HUES48 (cell line): ENCODE measurements at regions not wholly inside any gene's neighbourhood (a gene's known extent, or its start where the extent isn't known, plus 50 kb on each side); places are given as distances from the start of the nearest gene placed in this dataset.

Source experiments
- H3K27ac ChIP-seq: one replicate; pipeline ENCODE4 v1.7.0; 2013; ENCODE audit warnings: low read depth, low read length, inconsistent platforms
- H3K27me3 ChIP-seq: 2 replicates; pipeline ENCODE4 v1.6.1; 2013; ENCODE audit warnings: mild to moderate bottlenecking, low read length; ENCODE audit not compliant: control insufficient read depth, insufficient read depth
- H3K36me3 ChIP-seq: 2 replicates; pipeline ENCODE4 v1.6.1; 2013; ENCODE audit warnings: low read length; ENCODE audit not compliant: control insufficient read depth, insufficient read depth
- H3K4me1 ChIP-seq: 2 replicates; pipeline ENCODE4 v1.6.1; 2013; ENCODE audit warnings: mild to moderate bottlenecking, low read length; ENCODE audit not compliant: control insufficient read depth, insufficient read depth
- H3K4me3 ChIP-seq: 2 replicates; pipeline ENCODE4 v1.5.1; 2013; ENCODE audit warnings: mild to moderate bottlenecking, low read depth, low read length
- H3K9ac ChIP-seq: 2 replicates; pipeline ENCODE4 v1.6.1; 2013; ENCODE audit warnings: mild to moderate bottlenecking, low read depth, low read length, moderate library complexity
- H3K9me3 ChIP-seq: 2 replicates; pipeline ENCODE4 v1.6.1; 2013; ENCODE audit warnings: low read length; ENCODE audit not compliant: control insufficient read depth, insufficient read depth

DNA sequence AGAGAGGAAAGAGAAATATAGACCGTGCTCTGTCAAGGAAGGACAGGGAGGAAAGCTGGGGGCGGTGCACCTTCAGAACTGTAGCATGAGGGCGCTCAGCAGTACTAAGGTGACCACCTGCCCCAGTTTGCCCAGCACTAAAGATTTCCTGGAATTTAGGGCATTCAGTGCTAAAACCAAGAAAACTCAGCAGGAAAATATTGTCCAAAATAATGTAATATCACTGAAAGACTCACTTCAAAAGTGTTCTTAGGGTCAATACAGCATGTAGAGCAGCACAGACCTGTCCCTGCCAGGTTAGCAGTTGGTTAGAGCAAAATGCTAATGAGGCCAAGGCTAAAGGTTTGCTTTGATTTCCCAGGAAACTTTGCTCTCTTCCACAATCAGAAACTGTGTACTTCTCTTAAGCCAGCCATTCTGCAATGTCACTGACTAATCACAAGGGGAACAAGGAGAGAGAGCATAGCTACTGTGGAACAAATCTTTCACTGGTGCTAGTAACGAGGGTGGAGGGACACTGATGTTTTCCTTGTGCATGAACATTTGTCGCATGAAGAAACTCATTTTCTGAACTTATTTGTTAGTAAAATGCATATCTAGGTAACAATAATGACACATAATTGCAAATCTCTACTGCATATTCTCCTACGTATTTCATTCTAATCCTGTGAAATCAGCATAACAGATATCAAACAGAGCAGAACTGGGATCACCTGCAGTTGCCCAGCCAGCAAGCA, 53.0 kb upstream of the GRAMD2B start:
- peaks cover 58% of the 10 kb centered on the region for H3K4me1 ChIP-seq
- H3K4me3 ChIP-seq, result no peak overlapping the region
- H3K9ac ChIP-seq, result no peak overlapping the region
- no peaks in the 10 kb centered on the region for H3K36me3 ChIP-seq
- no peaks in the 10 kb centered on the region for H3K9me3 ChIP-seq
- H3K27ac ChIP-seq, result peak overlapping the region; percentile 70
- no peaks in the 10 kb centered on the region for H3K27me3 ChIP-seq

DNA sequence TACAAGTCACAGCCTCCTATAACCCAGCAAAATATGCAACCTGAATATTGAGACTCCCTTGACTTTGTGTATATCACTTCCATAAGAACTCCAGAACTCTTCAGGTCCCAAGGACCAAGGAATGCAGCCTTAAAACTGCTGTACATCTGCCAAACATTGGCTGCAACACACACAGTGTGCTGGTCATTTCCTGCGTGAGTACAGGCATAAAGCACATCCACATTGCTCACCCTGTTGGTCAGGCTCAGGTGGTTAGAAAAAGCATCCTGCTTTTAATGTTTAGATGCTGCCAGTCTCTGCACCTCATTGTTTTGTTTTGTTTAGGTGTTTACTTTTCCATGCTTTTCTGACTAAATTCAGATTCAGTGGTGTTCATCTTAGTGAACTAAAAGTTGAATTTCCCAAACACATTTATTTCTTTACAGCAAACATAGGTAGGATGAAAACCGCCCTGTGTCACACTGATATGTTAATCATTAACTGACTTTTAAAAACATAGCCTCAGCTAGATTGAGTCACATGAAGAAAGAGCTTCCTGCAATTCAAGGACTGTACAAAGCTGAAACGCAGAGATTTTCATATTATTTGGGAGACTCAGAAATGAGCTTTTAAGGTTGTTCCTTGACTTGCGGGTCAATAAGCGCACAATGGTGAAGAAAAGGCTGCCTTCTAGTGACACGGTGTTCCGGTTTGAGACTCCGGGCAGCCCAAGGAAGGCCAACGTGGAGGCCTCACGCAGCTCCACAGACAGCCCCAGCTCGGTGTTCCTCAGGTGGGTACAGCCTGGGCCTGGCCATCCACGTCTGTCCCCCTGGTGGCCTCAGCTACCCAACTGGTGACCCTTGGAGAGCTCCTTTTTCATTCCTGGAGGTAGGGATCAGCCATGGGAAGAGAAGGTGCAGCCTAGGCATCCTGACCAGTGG, 52.2 kb upstream of the GRAMD2B start:
- H3K27me3 ChIP-seq, result no peaks in the 10 kb centered on the region
- no peaks in the 10 kb centered on the region for H3K36me3 ChIP-seq
- peaks cover 58% of the 10 kb centered on the region for H3K4me1 ChIP-seq
- H3K4me3 ChIP-seq, result no peak overlapping the region
- H3K27ac ChIP-seq, result peak overlapping the region; percentile 70
- H3K9ac ChIP-seq, result no peak overlapping the region
- no peaks in the 10 kb centered on the region for H3K9me3 ChIP-seq

DNA sequence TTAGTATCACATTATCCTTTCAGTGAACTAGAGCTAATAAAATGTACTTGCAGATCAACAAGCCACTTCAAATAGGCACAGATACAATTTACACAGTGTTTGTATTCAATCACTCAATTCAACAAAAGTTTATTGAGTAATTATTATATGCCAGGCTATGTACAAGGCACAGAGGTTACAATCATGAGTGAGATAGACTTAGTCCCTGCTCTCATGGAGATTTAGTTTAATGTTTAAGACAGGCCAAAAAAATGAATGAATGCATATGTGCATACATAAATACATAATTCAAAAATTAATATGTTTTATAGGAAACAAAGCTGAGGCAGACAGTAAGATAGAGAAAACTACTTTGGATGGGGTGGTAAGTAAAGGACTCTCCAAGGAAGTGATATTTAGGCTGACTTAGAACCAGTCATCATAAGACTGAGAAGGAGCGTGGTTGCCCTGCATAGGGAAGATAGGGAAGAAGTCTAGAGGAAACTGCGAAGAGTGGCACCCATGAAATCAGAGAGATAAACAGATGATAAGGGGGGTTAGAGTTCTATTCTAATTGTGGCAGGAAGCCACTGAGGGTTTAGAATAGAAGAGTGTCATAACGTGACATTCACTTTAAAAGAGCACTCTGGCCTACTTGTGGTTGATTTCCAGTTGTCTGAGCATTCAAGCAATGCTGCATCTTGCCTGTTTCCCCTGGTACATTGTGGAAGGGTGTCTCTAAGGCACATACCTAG, 49.7 kb upstream of the GRAMD2B start:
- Histone ChIP-seq H3K4me1 (peaks cover 53% of the 10 kb centered on the region), H3K9ac (no peak overlapping the region), H3K27ac (no peak overlapping the region), H3K27me3 (no peaks in the 10 kb centered on the region), H3K9me3 (no peaks in the 10 kb centered on the region), H3K4me3 (no peak overlapping the region), H3K36me3 (no peaks in the 10 kb centered on the region)
